Epithelial cell of esophagus (primary cell): ENCODE measurements at regions not wholly inside any gene's neighbourhood (a gene's known extent, or its start where the extent isn't known, plus 50 kb on each side); places are given as distances from the start of the nearest gene placed in this dataset.

Experiments used
- DNase-seq: peaks from one replicate; pipeline ENCODE4 v3.0.0; 2010; ENCODE audit warnings: low read depth
- H3K4me3 ChIP-seq: 2 replicates; pipeline ENCODE4 v1.5.1; 2011; ENCODE audit warnings: mild to moderate bottlenecking, low read length, control low read depth
- TF ChIP-seq, protein P1 (sequence below): IDR thresholded peaks from 2 replicates; pipeline ENCODE4 v1.5.1; 2011; ENCODE audit warnings: low read depth, mild to moderate bottlenecking, low read length, control low read depth, inconsistent platforms; ENCODE audit not compliant: insufficient read depth; ENCODE audit errors: missing control alignments

DNA sequence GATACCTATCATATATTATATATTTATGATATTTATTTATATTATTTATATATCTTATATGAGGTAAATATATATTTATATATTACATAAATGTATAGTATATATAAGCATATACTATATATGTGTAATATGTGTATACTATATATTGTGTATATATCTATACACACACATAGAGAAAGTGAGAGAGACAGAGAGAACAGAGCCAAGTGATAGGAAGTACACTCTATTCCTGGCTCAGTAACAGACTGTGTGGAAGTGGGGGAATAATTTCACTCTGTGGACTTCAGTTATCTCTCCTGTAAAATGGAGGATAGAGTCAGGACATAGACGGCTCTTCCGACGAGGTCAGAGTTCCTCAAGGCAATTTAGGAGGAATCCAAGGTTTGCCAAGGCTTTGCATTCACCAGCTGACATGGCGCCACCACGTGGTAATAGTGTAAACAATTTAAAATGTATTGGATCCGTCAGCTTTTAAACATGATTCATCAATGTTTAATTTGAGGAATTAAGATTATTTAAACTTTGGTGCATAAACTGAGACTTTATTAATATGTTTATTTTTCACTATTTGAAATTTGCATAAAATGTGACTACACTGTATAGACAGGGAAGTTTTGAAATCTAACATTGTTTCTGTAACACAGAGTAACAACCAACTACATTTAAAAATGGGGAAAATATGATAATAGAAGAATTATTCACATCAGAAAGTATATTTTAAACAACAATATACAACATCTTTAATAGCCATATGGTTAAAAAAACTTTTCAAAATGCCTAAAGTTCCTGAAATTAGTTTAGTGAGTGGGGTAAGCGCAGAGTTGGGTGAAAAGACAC is 75.4 kb upstream of the TMEM244 start:
- peak; percentile 74 for DNase-seq
- H3K4me3 ChIP-seq = no peak overlapping the region
- TF ChIP-seq, protein P1, sequence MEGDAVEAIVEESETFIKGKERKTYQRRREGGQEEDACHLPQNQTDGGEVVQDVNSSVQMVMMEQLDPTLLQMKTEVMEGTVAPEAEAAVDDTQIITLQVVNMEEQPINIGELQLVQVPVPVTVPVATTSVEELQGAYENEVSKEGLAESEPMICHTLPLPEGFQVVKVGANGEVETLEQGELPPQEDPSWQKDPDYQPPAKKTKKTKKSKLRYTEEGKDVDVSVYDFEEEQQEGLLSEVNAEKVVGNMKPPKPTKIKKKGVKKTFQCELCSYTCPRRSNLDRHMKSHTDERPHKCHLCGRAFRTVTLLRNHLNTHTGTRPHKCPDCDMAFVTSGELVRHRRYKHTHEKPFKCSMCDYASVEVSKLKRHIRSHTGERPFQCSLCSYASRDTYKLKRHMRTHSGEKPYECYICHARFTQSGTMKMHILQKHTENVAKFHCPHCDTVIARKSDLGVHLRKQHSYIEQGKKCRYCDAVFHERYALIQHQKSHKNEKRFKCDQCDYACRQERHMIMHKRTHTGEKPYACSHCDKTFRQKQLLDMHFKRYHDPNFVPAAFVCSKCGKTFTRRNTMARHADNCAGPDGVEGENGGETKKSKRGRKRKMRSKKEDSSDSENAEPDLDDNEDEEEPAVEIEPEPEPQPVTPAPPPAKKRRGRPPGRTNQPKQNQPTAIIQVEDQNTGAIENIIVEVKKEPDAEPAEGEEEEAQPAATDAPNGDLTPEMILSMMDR = peak; percentile 72

DNA sequence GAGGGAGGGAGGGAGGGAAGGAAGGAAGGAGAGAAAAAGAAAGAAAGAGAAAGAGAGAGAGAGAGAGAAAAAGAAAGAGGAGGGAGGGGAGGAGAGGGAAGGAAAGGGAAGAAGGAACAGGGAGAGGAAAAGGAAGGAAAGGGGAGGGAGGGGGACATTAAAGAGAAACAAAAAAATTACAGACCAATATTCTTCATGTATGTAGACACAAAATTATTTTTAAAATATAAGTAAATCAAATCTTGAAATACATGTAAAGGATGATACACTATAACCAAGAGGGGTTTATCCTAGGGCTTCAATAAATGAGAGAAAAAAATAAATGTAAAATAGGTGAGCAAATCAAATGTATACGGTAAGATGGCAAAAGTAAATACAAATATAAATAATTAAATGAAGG is 71.2 kb upstream of the TMEM244 start:
- no peak overlapping the region for H3K4me3 ChIP-seq
- TF ChIP-seq, protein P1 = no peak
- DNase-seq = no peak

DNA sequence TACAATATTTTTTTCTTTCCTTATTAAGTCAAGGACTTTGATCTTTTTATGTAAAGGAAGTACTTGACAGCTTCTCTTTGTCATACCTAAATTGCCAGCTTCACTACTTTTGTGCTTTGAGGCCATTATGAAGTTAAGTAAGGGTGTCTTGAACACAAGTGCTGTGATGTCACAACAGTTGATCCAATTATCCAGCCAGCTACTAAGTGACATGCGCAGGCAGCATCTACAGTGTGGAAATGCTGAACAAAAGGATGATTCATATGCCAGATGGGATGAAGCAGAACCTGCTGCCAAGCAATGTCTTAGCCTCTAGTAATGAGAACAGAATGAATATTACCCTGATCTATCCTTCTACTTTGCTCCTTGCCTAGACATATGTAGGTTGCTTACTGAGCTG is 68.3 kb upstream of the TMEM244 start:
- H3K4me3 ChIP-seq = no peak overlapping the region
- TF ChIP-seq, protein P1 = no peak
- peak; percentile 90 for DNase-seq

DNA sequence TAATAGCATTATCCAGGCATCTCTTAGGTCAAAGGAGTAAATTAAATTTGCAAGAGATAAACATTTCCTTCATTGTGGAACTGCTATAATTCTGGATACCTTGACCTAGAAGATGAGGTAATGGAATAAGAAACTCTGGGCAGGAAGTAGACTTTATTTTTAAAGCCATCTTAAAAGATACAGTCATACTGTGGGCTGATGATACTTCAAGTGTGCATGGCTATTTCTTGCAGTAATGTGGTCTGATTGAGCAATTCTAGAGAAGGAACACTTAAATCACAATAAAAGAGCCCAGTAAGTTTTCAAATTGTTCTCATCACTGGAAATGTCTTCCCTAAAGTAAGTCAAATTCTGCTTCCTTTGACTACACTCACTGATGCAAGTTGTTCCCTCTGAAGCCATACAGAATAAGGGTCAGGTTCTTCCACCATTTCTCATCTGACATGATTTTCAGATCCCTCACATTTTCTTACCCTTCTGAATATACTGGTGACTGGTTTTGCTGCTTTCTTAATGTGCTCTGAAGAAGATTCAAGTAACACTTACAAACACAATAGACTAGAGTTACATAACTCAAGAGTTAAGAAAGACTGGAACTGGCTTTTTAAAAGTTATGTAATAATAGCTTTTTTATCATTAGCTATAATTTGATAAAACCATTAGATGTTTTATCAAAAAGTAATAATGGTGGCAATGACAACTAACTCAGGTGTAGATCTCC is 62.6 kb upstream of the TMEM244 start:
- peak; percentile 24 for DNase-seq
- TF ChIP-seq, protein P1 = no peak
- no peak overlapping the region for H3K4me3 ChIP-seq

DNA sequence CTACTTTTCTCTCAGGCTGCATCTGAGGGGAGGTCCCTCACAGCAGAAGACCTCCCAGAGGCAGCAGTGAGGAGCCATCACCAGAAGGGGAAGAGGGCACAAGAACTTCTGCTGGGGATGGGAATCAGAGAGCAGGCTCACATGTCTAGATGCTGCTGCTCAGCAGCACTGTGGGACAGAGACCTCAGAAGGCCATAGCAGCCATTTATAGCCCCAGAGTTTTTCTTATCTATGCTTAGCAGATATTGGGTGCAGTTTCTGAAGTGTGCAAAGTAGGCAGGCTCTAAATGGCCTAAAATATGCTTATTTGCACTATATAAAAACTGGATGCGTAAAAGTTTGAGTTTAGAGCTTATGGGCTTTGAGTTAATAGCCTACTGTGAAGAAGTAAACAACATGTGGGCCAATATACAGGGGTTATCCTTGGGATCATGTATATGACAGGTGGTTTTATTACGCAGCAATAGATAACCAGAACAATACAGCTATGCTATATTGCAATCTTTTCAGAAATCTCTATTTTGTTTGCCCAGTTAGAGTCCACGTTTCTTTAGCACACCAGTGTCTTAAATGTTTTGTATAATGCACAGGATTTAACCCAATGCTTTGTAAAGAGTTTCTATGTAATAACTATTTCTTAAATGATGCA is 60.2 kb upstream of the TMEM244 start:
- no peak for DNase-seq

DNA sequence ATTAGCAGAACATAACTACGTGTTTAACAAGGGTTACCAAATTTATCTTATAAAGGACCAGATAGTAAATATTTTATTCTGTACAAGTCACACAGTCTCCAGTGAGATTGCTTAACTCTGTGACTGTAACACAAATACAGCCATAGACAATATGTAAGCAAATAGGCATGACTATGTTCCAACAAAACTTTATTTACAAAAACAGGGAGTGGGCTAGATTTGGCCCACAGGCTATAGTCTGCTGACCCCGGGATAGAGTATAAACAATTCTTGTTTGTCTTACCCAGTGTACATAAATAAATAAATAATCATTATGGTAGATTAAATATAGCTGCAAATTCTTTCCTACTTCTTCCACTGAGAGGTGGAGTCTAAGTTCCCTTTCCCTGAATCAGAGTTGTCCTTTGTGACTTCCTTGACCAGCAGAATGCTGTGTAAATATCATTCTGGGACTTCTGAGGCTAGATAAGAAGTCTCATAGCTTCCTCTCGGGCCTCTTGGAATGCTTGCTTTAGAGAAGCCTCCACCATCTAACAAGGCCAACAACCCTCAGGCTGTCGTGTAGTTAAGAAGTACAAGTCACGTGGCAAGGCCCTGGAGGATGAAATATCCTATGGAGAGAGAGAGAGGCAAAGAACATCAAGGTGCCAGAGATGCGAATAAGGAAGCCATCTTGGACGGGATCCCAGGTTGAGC is 59.1 kb upstream of the TMEM244 start:
- TF ChIP-seq, protein P1 = no peak
- H3K4me3 ChIP-seq = no peak overlapping the region
- DNase-seq = peak; percentile 16

More for the DNA sequence above, 60.2 kb upstream of the TMEM244 start:
- TF ChIP-seq, protein P1 = no peak
- H3K4me3 ChIP-seq = no peak overlapping the region
